8988T (cell line): ENCODE measurements at regions not wholly inside any gene's neighbourhood (a gene's known extent, or its start where the extent isn't known, plus 50 kb on each side); places are given as distances from the start of the nearest gene placed in this dataset.

ENCODE experiments used
- DNase-seq: peaks from one replicate; pipeline ENCODE4 v3.0.0; 2011

GRCh38 chr18:22355598-22355997 lies 62.1 kb downstream of the CTAGE1 start:
- no peak for DNase-seq

- DNase-seq = no peak
These were observed 62.6 kb downstream of the CTAGE1 start for GRCh38 chr18:22355069-22355468.

- no peak for DNase-seq
These were observed 67.7 kb downstream of the CTAGE1 start for GRCh38 chr18:22349966-22350365.

DNA sequence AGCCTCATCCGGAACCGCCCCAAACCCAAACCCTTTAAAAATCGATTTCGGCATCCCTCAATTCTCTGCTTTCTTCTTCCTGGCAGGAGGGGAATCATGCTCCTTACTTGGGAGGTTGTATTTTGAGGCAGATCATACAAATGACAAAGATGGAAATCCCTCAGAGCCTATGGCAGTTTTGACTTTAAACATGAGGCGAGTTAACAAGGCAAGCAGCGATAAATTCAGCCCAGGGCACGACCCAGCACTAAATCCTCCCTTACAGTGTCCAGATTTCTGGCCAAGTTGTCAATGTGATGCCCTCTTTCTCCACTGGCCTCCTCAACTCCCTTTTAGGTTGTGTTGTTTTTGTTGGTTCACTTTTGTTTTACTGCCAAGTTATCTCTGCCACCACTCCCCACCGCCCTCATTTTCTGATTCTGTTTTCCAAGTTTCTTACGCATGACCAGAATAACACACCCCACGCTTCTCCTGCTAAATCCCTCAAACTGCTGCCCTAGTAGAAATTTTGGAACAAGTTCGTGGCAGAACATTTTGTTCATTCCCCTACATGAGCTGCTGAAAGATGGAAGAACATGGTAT lies 68.3 kb downstream of the CTAGE1 start:
- DNase-seq = no peak

DNA sequence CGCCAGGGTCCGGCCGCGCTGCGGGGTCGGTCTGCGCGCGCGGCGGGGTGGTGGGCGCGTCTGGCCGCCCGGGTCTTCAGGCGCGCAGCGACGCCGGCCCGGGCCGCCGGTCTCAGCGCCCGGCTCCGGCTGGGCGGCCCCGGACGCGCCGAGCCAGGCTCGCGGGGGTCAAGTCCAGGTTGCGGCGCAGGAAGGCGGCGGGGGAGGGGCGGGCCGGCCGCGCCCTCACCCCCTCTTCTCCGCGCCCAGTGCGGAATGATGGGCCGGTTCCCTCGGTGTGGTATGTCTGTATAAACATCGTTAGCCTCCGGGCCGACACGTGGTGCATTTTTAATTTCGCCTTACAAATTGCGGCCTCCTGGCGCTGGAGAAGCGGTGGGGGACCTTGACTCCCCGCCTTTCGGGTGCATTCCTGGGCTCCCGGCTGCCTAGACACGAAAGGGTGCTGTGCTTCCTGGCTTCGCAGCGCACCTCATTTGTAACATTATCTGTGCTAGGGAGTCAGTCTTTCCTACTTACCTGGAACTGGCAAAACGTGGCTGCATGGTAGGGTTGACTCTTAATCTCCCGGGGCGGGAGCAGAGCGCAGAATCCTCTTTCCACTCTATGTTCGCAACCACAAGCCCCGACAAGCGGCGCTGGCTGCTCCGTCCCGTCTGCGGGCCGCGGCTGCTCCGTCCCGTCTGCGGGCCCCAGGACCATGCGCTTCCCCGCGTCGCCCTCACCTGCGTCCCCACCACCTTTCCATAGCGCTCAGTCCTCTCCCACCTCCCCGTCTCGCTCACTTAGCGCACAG lies 69.0 kb downstream of the CTAGE1 start:
- peak; percentile 79 for DNase-seq

DNA sequence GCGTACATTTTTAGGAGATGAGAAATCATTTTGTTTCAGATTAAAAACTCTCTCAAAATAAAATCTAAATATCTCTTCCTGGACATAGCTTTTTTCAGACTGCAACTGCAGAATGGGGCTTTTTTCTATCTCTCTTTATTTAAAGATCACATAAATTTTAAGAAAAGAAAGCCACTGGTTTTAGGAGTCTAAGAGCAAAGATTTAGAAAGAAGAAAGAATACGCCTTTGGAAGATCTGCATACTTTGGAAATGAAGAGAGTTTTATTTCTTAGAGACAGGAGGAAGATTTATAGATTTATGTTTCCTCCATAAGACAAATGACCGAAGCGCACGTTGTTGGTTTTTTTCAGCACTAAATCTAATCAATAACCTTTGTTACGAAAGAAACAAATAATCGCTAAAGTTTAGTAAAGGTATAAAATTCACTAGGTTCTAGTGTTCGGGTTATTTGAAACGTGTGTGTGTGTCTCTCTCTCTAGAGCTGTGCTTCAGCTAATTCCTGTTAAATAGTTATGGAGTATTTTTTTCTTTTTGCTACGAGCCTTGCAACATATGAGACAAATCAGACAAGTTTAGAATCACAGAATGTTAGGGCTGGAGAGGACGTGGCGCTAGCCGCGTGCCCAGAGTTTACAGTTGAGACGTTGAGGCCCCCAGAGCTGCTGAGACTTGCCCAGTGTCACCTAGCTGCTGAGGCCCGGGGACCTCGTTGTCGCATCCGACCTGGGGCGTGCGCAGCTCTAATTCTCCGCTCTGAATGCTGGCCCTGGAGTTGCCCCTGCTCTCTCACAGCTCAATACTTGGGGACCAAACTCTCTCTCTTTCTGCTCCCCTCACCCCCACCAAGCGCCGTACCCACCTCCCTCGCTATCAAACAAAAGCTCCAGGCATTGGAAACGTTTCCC lies 69.9 kb downstream of the CTAGE1 start:
- no peak for DNase-seq

DNA sequence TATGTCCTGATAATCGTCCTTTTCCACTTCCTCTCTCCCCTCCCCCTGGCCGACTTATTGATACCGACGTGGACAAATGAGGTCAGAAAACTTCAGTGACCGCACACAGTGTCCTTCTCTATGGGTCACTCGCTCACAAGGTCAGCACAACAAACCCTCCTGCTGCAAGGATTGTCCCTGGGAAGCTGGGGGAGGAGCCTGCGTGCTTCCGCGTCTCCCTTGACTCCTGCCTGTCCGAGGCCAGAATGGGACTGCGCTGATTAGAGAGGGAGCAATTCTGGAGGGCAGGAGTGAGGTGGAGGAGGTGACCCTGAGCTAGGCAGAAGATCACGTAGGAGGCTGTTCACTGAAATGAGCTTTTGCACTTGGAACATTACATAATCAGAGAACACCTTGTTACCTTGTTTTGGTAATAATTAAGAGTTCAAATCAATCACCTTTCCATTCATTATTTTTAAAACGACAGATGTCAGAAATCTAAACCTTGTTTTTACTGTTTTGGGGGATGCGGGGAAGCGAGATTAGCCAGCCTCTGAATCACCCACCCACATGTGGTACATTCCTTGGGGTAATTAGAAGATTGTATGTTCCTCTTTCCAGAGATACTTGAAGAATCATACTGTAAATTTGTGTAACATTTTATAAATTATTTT lies 70.6 kb downstream of the CTAGE1 start:
- DNase-seq = no peak

- DNase-seq = no peak
These were observed 71.2 kb downstream of the CTAGE1 start for GRCh38 chr18:22346401-22346952.

DNA sequence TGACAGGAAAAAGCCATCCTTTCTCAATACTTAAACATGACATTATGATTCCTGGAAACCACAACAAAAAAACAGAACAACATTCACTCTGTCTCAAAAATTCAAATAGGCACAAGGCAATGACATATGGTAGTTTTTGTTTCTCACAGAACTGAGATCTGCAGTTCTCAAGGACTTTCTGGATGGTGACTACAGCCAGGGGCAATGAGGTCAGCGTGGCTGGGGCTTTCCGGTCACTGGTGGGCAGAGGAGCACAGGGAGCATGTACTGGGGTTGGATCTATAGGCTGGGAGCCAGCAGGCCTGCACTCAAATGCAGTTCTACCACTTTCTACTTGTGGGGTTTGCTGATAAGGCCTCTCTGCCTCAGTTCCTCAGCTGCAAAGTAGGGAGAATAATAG lies 72.0 kb downstream of the CTAGE1 start:
- DNase-seq = no peak

GRCh38 chr18:22344908-22345670 lies 72.6 kb downstream of the CTAGE1 start:
- DNase-seq = no peak

DNA sequence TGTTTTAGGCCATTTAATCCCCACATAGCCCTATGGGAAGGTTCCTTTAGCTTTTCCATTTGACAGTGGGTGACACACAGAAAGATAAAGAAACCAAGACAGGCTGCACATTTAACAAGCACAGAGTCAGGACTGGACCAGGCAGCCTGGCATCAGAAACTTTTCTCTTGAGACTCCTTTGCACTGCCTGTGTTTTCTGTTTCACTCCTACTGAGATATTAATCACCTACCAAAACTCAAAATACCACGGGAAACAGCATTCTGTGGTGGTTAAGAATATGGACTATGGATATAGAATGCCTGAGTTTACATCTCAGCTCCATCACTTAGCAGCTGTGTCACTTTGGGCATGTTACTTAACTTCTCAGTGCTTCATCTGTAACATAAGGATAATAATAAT lies 73.3 kb downstream of the CTAGE1 start:
- DNase-seq = no peak

DNA sequence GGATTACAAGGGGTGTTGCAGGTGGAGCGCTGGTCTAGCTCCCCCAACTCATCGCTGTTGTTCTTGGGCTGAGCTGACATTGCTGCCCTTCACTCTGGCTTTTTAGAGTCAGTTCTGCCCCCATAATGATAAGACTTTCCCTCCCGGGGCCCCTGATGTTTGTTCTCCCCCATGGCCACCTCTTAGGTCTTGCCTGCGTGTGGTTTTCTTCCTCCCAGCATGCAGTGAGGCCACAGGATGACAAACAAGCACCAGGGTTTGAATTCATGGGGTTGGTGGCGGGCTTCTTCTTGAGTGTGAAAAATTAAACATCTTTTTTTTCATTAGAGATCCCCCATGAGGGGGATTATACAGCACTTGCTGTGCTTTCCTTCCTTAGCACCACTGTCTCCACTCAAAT lies 74.1 kb downstream of the CTAGE1 start:
- DNase-seq = no peak

- DNase-seq = no peak
These were observed 75.1 kb downstream of the CTAGE1 start for GRCh38 chr18:22342625-22343024.

DNA sequence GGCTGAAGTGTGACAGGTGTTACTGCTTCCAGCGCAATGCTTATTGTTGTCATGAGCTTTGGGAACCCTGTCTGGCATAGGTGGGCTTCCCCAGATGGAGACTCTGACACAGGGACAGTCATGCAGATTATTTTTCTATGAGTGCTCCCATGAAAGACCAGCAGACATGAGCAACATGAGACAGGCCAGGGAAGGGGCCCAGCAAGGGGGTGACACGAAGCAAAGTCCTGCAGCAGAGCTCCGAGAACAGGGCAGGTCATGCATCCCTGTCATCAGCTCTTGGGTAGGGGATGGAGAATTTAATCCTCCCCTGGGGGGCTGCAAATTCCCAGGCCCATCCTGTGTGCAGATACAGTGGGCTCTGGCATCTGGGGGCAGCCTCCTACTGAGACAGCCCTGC lies 77.4 kb downstream of the CTAGE1 start:
- DNase-seq = no peak

- DNase-seq = no peak
These were observed 77.8 kb downstream of the CTAGE1 start for GRCh38 chr18:22339913-22340312.

- no peak for DNase-seq
These were observed 79.9 kb downstream of the CTAGE1 start for GRCh38 chr18:22337833-22338232.

DNA sequence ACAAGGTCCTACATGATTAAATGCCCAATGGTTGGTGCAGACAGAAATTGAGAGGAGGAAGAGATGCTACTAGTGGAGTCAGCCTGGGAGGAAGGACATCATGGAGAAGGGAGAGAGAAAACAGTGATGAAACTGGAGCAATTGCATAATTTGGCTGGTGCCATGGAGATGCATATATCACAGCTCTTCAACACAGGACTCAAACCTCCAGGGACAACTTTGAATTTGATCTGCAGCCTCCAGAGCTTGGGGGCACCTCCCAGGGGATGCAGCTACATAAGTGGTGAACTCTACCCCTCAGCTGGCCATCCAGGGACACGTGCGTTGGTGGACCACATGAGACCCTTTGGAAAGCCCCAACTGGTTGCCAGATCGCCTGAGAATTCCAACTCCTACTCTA lies 80.4 kb downstream of the CTAGE1 start:
- DNase-seq = no peak

- no peak for DNase-seq
These were observed 81.3 kb downstream of the CTAGE1 start for GRCh38 chr18:22336406-22336805.

DNA sequence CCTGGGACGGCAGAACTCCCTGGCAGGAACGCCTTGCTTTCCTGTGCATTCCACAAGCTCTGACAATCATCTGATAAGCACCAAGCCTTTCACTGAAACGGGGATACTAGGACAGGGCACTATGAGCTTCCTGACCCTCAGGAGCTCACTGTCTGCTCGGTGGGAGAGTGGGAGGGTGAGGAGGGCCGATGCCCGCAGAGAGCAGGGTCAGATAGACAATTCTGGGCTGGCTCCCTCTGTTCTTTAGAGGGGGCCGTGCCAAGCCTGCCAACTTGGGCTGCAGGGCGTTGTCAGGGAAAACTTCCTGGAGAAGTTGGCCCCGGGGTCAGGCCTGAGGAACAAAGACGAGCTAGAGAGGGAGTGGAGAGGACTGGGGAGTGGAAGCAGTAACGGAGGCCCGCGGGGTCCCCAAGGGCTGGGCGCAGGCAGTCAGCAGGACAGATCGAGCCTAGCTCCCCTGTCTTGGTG lies 82.0 kb downstream of the CTAGE1 start:
- DNase-seq = no peak

- no peak for DNase-seq
These were observed 83.1 kb downstream of the CTAGE1 start for GRCh38 chr18:22334567-22334966.

GRCh38 chr18:22332590-22332989 lies 85.1 kb downstream of the CTAGE1 start:
- no peak for DNase-seq

- no peak for DNase-seq
These were observed 87.2 kb downstream of the CTAGE1 start for GRCh38 chr18:22330508-22330907.
